Sigmoid colon (tissue), 4 donors: ENCODE measurements at regions not wholly inside any gene's neighbourhood (a gene's known extent, or its start where the extent isn't known, plus 50 kb on each side); places are given as distances from the start of the nearest gene placed in this dataset.

Source experiments
- EP300 ChIP-seq, 4 donors: sonication (generic); formaldehyde crosslinking; IDR thresholded peaks; one replicate each; pipeline ENCODE4 v1.6.1; 2017; ENCODE audit warnings: antibody characterized with exemption in 4 of 4
- POLR2A ChIP-seq, 2 donors: fragments of 450-650 bp; IDR thresholded peaks; one replicate each; pipeline ENCODE4 v1.6.1; 2016; ENCODE audit warnings: antibody characterized with exemption in 2 of 2, mild to moderate bottlenecking in 2 of 2, moderate library complexity in 2 of 2
- POLR2AphosphoS5 ChIP-seq, 4 donors: sonication (generic); formaldehyde crosslinking; IDR thresholded peaks; one replicate each; pipeline ENCODE4 v1.6.1; 2017; ENCODE audit warnings: antibody characterized with exemption in 4 of 4
- TF ChIP-seq, protein P1 (sequence below), 4 experiments: fragments of 450-650 bp in 3 of 4; fragments of 200-600 bp in 1 of 4; IDR thresholded peaks; one replicate each; pipeline ENCODE4 v1.5.1; 2016 to 2019; ENCODE audit warnings: antibody characterized with exemption in 4 of 4, mild to moderate bottlenecking in 3 of 4, moderate library complexity in 2 of 4

DNA sequence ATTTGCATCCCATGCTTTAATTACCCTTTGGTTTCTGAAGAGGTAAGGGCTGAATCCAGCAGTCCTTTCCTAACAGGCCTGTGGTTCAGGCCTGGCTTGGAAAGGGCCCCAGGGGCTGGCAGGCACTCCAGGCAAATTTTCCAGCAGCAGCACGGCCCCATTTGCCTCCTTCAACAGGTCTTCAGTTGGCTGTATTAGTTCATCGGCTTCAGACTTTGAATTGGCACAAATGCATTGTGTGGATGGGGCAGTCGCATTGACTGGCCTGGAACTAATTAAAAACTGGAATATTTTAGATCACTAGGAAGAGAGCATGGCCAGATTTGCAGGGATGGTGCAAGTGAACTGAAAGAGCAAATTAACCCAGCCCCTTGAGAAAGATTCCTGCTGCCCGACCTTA, 207.8 kb upstream of the MCTP2 start:
- TF ChIP-seq, protein P1, sequence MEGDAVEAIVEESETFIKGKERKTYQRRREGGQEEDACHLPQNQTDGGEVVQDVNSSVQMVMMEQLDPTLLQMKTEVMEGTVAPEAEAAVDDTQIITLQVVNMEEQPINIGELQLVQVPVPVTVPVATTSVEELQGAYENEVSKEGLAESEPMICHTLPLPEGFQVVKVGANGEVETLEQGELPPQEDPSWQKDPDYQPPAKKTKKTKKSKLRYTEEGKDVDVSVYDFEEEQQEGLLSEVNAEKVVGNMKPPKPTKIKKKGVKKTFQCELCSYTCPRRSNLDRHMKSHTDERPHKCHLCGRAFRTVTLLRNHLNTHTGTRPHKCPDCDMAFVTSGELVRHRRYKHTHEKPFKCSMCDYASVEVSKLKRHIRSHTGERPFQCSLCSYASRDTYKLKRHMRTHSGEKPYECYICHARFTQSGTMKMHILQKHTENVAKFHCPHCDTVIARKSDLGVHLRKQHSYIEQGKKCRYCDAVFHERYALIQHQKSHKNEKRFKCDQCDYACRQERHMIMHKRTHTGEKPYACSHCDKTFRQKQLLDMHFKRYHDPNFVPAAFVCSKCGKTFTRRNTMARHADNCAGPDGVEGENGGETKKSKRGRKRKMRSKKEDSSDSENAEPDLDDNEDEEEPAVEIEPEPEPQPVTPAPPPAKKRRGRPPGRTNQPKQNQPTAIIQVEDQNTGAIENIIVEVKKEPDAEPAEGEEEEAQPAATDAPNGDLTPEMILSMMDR (IDR thresholded peaks at IDR 0.05): no peak
- TF ChIP-seq POLR2A (IDR thresholded peaks at IDR 0.05) (no peak), POLR2AphosphoS5 (IDR thresholded peaks at IDR 0.05) (no peak), EP300 (IDR thresholded peaks at IDR 0.05) (no peak)
